Calu3 (cell line): ENCODE measurements at regions not wholly inside any gene's neighbourhood (a gene's known extent, or its start where the extent isn't known, plus 50 kb on each side); places are given as distances from the start of the nearest gene placed in this dataset.
"Not testable (repeated sequence)": the region's sequence is repeated elsewhere in the genome, so short reads cannot be mapped to it uniquely, and the experiment has no call there.

Experiments used
- BruUV-seq: library from RNA; stranded (reverse); fragments of 400-500 nt; replicated peaks from 2 replicates; lab custom pipeline; 2021; lab: Mats Ljungman, UMichigan
- CTCF ChIA-PET: fragments of 300-600 bp; sonication (Branson Sonifier 250); formaldehyde crosslinking; loops from one replicate; lab custom pipeline; 2022; ENCODE audit warnings: antibody characterized with exemption; lab: Charles Lee
- DNase-seq: peaks from one replicate; pipeline ENCODE4 v3.0.0; 2022
- H3K27ac Mint-ChIP-seq: one replicate; pipeline ENCODE4 v1.8.0; 2022; ENCODE audit warnings: mixed read lengths; ENCODE audit not compliant: unreplicated experiment
- H3K27me3 Mint-ChIP-seq: one replicate; pipeline ENCODE4 v1.8.0; 2022; ENCODE audit warnings: mixed read lengths; ENCODE audit not compliant: unreplicated experiment
- H3K36me3 Mint-ChIP-seq: one replicate; pipeline ENCODE4 v1.8.0; 2022; ENCODE audit warnings: mild to moderate bottlenecking, moderate library complexity, mixed read lengths; ENCODE audit not compliant: insufficient read depth, unreplicated experiment
- H3K4me1 Mint-ChIP-seq: one replicate; pipeline ENCODE4 v1.8.0; 2022; ENCODE audit warnings: mild to moderate bottlenecking, low read depth, mixed read lengths; ENCODE audit not compliant: unreplicated experiment
- H3K4me3 Mint-ChIP-seq: one replicate; pipeline ENCODE4 v1.8.0; 2022; ENCODE audit warnings: mild to moderate bottlenecking, low read depth, moderate library complexity, mixed read lengths; ENCODE audit not compliant: unreplicated experiment
- H3K9me3 Mint-ChIP-seq: one replicate; pipeline ENCODE4 v1.8.0; 2022; ENCODE audit warnings: low read depth, mixed read lengths; ENCODE audit not compliant: unreplicated experiment
- CTCF ChIP-seq: fragments of 200-600 bp; IDR thresholded peaks from one replicate; pipeline ENCODE4 v1.8.0; 2022; ENCODE audit warnings: antibody characterized with exemption; ENCODE audit not compliant: unreplicated experiment
- intact Hi-C: fragments of 100-400 bp; cut with micrococcal nuclease; formaldehyde crosslinking; loops from one replicate; pipeline ENCODE4 v1.10.0; 2022; ENCODE audit not compliant: unreplicated experiment

DNA sequence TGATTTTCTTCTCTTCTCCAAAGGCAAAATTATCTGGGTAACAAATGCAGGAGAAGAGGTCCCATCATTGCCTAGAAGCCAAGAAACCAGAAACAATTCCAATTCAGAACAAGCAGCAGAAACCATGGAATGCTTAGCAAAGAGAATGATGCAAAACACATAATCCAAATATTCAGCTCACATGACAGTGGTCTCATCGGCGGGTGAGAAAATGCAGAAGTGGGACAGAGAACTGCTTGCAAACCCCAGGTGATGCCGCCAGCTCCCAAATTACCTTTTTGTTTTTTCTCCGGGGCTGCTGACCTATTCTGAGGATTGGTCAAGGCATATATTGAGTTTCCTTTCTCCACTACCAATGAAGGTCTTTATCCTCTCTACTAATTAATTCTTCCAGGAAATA, 99.7 kb downstream of the ZNF22 start:
- TF ChIP-seq CTCF, result no peak
- Mint-ChIP-seq H3K36me3 (no peaks in the 10 kb centered on the region), H3K27me3 (peaks cover 59% of the 10 kb centered on the region), H3K27ac (no peak overlapping the region), H3K4me3 (no peak overlapping the region), H3K4me1 (no peaks in the 10 kb centered on the region), H3K9me3 (no peaks in the 10 kb centered on the region)
- DNase-seq, result no peak
- CTCF ChIA-PET, result no interaction called here
- no TSS peak for BruUV-seq
- intact Hi-C loops, result no loop called here

DNA sequence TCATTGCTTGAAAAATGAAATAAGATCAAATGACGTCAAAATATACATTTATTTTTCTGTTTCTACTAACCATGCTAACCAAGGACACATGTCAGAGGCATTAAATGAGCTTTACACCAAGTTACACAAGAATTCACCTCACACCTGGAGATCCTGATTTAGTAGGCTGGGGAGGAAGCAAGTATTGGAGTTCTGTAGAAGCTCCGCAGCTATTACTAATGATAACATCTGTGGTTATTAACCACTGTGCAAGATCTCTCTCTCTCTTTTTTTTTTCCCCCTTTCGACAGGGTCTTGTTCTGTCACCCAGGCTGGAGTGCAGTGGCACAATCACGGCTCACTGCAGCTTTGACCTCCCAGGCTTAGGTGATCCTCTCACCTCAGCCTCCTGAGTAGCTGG, 104.0 kb downstream of the ZNF22 start:
- no peak overlapping the region for H3K4me3 Mint-ChIP-seq
- intact Hi-C loops, result no loop called here
- no peaks in the 10 kb centered on the region for H3K36me3 Mint-ChIP-seq
- no peak for DNase-seq
- no peaks in the 10 kb centered on the region for H3K9me3 Mint-ChIP-seq
- no peak for TF ChIP-seq CTCF
- H3K4me1 Mint-ChIP-seq, result no peaks in the 10 kb centered on the region
- H3K27ac Mint-ChIP-seq, result no peak overlapping the region
- CTCF ChIA-PET, result no interaction called here
- H3K27me3 Mint-ChIP-seq, result peaks cover 51% of the 10 kb centered on the region
- BruUV-seq, result no TSS peak

GRCh38 chr10:45105309-45105708, 104.6 kb downstream of the ZNF22 start:
- BruUV-seq, DNase-seq, H3K36me3 Mint-ChIP-seq, H3K4me3 Mint-ChIP-seq, intact Hi-C loops, H3K9me3 Mint-ChIP-seq, CTCF ChIA-PET, H3K27ac Mint-ChIP-seq, H3K4me1 Mint-ChIP-seq: not testable (repeated sequence)
- peaks cover 51% of the 10 kb centered on the region for H3K27me3 Mint-ChIP-seq

DNA sequence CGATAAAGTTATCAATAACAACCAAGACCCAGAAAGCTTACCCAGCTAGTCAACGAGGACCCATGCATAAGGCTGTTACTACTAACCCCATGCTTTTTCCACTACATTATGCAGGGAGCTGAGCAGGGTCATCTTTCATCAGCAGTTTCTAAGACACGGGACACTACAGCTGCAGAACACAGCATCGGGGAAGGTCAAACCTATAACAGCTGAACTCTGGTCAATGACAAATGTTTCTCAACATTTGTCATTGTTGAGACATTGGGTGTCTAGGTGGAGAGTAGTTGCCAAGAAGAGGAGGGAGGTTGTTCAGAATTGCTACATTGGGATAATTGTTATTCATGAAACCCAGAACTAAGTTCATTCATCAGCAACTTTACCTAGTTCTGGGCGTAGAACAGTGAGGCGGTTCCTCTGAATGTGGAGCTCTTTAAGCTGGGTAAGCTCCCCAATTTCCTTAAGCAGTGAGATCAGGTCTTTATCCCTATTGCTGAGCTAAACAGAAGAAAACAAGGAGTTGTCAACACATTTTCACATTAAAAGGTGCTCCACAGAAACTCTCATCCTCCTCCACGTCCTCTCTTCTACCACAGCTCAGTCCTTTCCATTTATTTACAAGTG, 105.6 kb downstream of the ZNF22 start:
- Mint-ChIP-seq H3K27ac (no peak overlapping the region), H3K36me3 (no peaks in the 10 kb centered on the region), H3K27me3 (peaks cover 42% of the 10 kb centered on the region), H3K9me3 (no peaks in the 10 kb centered on the region), H3K4me1 (no peaks in the 10 kb centered on the region), H3K4me3 (no peak overlapping the region)
- no peak for TF ChIP-seq CTCF
- intact Hi-C loops, result no loop called here
- CTCF ChIA-PET, result no interaction called here
- no TSS peak for BruUV-seq
- no peak for DNase-seq

GRCh38 chr10:45111509-45111908, 110.8 kb downstream of the ZNF22 start:
- Mint-ChIP-seq H3K4me3 (no peak overlapping the region), H3K27me3 (peaks cover 25% of the 10 kb centered on the region), H3K9me3 (no peaks in the 10 kb centered on the region), H3K27ac (no peak overlapping the region), H3K36me3 (no peaks in the 10 kb centered on the region), H3K4me1 (no peaks in the 10 kb centered on the region)
- CTCF ChIA-PET, result no interaction called here
- TF ChIP-seq CTCF, result no peak
- no peak for DNase-seq
- no TSS peak for BruUV-seq
- intact Hi-C loops, result no loop called here

GRCh38 chr10:45117940-45118339, 117.2 kb downstream of the ZNF22 start:
- H3K9me3 Mint-ChIP-seq, DNase-seq, H3K4me1 Mint-ChIP-seq, H3K27ac Mint-ChIP-seq, intact Hi-C loops, BruUV-seq, CTCF ChIA-PET, H3K4me3 Mint-ChIP-seq, H3K36me3 Mint-ChIP-seq: not testable (repeated sequence)
- H3K27me3 Mint-ChIP-seq, result peaks cover 69% of the 10 kb centered on the region
